Daoy (cell line): ENCODE measurements at regions not wholly inside any gene's neighbourhood (a gene's known extent, or its start where the extent isn't known, plus 50 kb on each side); places are given as distances from the start of the nearest gene placed in this dataset.
"Not testable (repeated sequence)": the region's sequence is repeated elsewhere in the genome, so short reads cannot be mapped to it uniquely, and the experiment has no call there.

Experiments used
- DNase-seq: peaks from one replicate; pipeline ENCODE4 v3.0.0-alpha.2; 2015; ENCODE audit warnings: low read depth

DNA sequence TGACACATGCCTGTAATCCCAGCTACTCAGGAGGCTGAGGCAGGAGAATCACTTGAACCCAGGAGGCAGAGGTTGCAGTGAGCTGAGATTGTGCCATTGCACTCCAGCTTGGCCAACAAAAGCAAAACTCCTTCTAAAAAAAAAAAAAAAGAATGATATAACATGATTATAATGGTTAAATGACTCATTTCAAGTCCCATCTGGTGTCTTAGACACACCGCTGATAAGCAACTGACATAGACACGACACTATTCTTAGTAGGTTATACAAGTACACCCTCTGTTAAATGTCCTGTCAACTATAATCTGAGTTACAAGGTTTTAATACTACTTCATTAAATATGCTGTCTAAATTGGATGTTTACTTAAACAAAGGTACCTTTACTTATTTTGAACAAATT, 405.3 kb upstream of the CLINT1 start:
- DNase-seq = peak; percentile 30

DNA sequence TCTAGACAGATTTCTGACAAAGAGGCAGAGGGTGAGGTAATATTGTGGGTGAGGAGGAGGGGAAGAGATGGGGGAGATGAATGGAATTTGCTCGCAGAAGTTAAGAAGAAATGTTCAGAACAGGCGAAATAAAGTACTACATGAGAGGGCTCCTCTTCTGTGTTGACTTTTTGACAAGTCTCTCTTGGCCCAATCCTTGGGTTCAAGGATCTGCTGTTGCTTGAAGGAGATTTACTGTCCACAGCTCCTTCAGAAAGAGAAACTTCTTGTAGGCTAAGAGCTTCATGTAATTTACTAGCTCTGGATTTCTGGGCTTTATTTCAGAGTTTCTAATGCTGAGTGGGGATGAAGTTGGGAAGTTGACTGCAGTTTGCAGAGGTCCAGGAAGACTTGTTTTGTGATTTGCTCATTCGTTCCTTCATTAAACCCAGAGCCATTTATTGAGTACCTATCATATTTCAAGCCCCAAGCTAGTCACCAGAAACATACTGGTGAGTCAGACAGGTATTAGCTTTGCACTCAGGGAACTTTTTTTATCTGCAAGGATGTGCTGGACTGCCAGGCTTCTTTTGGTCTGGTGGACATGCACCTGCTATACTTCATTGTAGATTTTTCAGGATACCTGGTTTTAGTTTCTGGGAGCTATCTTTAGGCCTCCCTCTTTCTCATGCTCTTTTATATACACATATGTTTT, 402.9 kb upstream of the CLINT1 start:
- DNase-seq = no peak

- DNase-seq = no peak
These were observed 397.2 kb upstream of the CLINT1 start for GRCh38 chr5:158256096-158256495.

DNA sequence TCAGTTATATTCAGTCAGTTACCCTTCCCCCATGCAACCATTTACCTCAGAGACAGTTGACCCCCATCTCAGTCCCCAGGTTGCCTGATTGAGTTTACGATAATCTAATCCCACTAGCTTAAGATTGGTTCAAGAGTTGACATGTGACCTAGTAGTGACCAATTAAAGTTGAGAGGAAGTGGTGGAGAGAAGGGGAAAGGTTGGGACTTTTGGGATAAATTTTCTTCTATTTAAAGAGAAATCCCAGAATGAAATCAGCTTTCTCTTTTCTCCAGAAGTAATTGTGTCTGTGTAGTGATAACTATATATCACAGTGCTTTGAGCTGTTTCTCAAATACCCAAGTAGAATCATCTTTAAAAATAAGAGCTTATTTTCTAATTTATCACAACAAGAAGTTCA, 396.7 kb upstream of the CLINT1 start:
- DNase-seq = no peak

- no peak for DNase-seq
These were observed 387.7 kb upstream of the CLINT1 start for GRCh38 chr5:158246661-158247060.

DNA sequence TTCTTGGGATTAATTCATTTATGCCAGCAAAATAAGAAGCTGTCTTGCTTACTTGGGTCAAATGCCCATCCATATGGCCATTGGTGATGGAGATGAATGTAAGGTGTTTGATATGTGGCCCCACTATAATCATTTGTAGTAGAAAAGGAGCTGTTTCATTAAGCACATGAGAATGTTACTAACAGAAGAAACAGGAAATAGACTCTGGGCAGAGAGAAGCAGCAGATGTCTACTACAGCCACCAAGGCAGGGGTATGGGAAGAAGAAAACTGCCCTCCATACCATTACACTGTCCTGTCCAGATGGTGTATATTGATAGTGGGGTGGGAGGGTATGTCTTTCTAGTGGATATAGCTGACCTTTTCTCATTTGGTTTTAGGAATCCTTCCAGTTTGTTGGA, 386.6 kb upstream of the CLINT1 start:
- no peak for DNase-seq

GRCh38 chr5:158244882-158245281, 385.9 kb upstream of the CLINT1 start:
- no peak for DNase-seq

DNA sequence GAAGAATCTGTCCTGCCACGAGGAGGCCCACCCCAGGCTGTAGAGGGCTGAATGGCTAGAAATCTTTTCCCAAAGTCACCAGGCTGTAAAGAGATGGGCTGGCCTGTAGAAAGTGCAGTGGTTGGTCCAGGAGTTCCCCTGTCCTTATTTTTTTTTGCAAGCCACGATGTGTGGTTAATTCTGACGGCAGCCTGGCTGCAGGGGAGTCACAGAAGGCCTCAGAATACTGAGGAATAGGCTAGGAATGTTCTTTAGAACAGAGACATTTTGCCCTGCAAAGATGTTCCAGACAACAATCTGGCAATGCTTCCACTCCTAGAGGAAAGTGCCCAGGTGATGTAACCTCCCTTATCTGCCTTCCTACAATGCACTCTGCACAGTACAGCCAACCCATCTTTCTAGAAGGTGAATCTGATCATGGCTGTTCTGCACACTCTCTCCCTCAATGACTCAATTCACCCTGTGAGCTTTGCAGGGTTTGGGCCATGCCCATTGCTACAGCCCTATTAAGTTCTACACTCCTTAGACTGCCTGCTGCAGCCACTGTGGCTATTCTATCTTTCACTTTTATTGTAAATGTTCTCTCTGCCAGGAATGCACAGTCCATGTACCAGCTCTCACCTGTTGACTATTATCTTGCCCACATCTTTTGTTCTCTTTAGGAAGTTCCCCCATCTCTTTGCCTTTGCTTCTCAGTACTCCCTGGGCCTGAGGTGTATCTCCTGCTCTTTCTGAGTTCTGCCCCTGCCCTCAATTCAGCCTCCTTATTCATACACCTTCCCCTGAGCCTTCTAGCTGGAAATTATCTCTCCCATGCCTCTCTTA, 377.8 kb upstream of the CLINT1 start:
- DNase-seq = no peak

- DNase-seq = no peak
These were observed 376.2 kb upstream of the CLINT1 start for GRCh38 chr5:158235159-158235547.

- DNase-seq = peak; percentile 51
These were observed 375.6 kb upstream of the CLINT1 start for GRCh38 chr5:158234323-158235158.

- no peak for DNase-seq
These were observed 374.9 kb upstream of the CLINT1 start for GRCh38 chr5:158233735-158234322.

- not testable (repeated sequence) for DNase-seq
These were observed 368.4 kb upstream of the CLINT1 start for GRCh38 chr5:158227314-158227713.

GRCh38 chr5:158226496-158226895, 367.6 kb upstream of the CLINT1 start:
- DNase-seq = no peak

DNA sequence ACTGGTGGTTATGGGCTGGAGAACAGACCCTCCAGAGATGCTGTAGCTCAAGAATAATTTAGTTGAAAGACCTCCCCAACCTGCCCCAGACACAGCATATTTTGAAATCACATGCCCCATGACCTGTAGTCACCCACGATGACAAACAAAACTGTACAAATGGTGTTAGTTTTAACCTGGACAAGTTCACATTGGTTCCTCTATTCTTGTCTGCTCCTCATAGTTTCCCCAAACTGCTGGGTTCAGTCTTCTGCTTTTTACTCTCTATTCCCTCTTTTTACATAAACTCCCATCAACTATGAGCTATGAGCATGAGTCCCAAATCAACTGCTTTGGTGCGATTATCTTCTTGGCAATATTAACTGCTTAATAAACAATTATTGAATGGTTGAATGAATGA, 365.3 kb upstream of the CLINT1 start:
- DNase-seq = no peak

GRCh38 chr5:158223054-158223600, 364.2 kb upstream of the CLINT1 start:
- no peak for DNase-seq

DNA sequence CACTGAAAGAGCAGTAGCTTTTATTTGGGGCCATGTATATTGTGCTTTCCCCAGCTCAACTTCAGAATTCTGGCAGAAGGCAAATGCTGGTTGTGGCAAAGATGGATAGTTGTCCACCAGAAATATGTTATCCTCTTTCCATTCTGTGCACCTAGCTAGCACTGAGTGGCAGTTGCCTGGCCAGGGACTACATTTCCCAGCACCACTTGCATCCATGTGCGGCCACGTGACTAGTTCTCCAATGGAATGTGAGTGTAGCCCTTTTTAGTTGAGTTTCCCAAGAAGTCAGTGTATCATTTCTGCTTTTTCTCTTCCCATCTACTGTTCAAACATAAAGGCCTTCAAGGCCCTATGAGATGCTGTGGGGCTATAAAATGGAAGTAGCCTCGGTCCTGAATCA, 354.0 kb upstream of the CLINT1 start:
- peak; percentile 31 for DNase-seq

GRCh38 chr5:158212237-158212636, 353.3 kb upstream of the CLINT1 start:
- no peak for DNase-seq

GRCh38 chr5:158209219-158209908, 350.4 kb upstream of the CLINT1 start:
- DNase-seq = no peak

GRCh38 chr5:158207733-158208132, 348.8 kb upstream of the CLINT1 start:
- DNase-seq = no peak

GRCh38 chr5:158205992-158206391, 347.0 kb upstream of the CLINT1 start:
- DNase-seq = no peak

GRCh38 chr5:158203261-158203660, 344.3 kb upstream of the CLINT1 start:
- no peak for DNase-seq
